ENCODE measurements at regions not wholly inside any gene's neighbourhood (a gene's known extent, or its start where the extent isn't known, plus 50 kb on each side); places are given as distances from the start of the nearest gene placed in this dataset.

DNA sequence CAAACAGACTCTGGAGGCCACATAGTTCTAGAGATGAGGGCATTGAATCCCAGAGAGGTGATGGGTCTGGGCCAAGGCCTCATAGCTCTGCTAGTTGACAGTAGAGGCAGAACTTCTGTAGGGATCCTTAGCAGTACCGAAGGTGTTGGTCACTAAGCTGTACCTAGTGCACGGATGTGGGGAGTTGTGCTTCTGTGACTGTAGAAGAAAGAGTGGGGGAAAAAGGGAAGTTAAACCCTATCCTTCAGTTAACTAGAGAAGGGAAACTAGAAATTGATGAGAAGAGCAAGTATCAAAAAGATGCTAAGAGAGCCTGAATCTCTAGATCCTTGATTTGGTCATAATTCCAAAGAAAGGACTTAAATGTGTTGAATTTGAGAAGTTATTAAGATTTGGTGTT, 186.7 kb downstream of the NFKBIZ start:
- Histone ChIP-seq H3K27ac (replicated peaks) (no peak overlapping the region), H3K4me3 (replicated peaks; ENCODE audit: insufficient read depth, low read length) (no peak overlapping the region), H3K27me3 (ENCODE audit: insufficient read depth, poor library complexity, severe bottlenecking) (no peaks in the 10 kb centered on the region)
- TF ChIP-seq POLR2AphosphoS5 (IDR thresholded peaks at IDR 0.05; ENCODE audit: low read depth) = no peak
- TF ChIP-seq REST (IDR thresholded peaks at IDR 0.05; ENCODE audit: insufficient replicate concordance, low read depth) = no peak
- TF ChIP-seq GABPA (IDR thresholded peaks at IDR 0.05; ENCODE audit: low read depth) = no peak
- TF ChIP-seq SPI1 (IDR thresholded peaks at IDR 0.05; ENCODE audit: borderline replicate concordance, low read depth) = no peak
- TF ChIP-seq, protein P1, sequence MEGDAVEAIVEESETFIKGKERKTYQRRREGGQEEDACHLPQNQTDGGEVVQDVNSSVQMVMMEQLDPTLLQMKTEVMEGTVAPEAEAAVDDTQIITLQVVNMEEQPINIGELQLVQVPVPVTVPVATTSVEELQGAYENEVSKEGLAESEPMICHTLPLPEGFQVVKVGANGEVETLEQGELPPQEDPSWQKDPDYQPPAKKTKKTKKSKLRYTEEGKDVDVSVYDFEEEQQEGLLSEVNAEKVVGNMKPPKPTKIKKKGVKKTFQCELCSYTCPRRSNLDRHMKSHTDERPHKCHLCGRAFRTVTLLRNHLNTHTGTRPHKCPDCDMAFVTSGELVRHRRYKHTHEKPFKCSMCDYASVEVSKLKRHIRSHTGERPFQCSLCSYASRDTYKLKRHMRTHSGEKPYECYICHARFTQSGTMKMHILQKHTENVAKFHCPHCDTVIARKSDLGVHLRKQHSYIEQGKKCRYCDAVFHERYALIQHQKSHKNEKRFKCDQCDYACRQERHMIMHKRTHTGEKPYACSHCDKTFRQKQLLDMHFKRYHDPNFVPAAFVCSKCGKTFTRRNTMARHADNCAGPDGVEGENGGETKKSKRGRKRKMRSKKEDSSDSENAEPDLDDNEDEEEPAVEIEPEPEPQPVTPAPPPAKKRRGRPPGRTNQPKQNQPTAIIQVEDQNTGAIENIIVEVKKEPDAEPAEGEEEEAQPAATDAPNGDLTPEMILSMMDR (IDR thresholded peaks at IDR 0.05; ENCODE audit: insufficient read depth, low read length) = no peak
- DNase-seq (ENCODE audit: low read depth in 1 of 2, low spot score in 1 of 2) = no peak

DNA sequence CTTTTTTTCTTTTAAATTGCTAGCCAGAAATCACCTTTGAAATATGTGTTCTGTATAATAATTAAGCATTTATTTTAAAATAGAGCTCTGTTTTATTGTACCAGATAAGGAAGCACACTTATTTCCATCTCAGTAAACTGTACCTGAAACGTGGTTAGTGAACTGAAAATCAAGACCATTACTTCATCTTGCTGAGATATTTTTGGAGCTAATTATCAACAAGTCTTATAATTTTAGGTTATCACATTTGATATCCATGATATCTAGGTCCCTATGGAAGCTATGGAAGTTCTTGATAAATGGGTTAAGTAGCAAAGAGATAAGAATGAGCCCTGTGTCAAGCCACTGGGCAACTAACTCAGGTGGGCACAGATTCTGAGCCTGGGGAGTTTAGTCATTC, 187.2 kb downstream of the NFKBIZ start:
- TF ChIP-seq, protein P1 (IDR thresholded peaks at IDR 0.05; ENCODE audit: insufficient read depth, low read length) = no peak
- TF ChIP-seq SPI1 (IDR thresholded peaks at IDR 0.05; ENCODE audit: borderline replicate concordance, low read depth) = no peak
- no peak for TF ChIP-seq POLR2AphosphoS5 (IDR thresholded peaks at IDR 0.05; ENCODE audit: low read depth)
- no peak for TF ChIP-seq GABPA (IDR thresholded peaks at IDR 0.05; ENCODE audit: low read depth)
- no peak for TF ChIP-seq REST (IDR thresholded peaks at IDR 0.05; ENCODE audit: insufficient replicate concordance, low read depth)
- Histone ChIP-seq H3K27ac (replicated peaks) (no peak overlapping the region), H3K4me3 (replicated peaks; ENCODE audit: insufficient read depth, low read length) (no peak overlapping the region)

DNA sequence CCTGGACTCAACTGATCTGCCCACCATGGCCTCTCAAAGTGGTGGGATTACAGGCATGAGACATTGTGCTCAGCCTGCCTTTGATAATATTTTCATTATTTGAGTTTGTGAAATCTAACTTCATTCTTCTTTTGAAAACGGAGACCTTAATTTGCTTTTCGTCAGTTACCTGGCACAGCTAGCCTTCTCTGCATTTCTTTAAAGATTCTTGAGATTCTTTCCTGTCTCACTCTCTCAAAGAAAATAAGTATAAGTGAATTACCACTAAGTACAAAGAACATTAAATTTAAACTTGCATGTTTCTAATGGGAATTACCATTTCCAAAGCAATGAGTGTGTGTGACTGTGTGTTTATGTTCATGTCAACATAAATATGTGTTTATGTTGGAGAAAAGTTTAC, 187.9 kb downstream of the NFKBIZ start:
- Histone ChIP-seq H3K27ac (replicated peaks) (no peak overlapping the region), H3K4me3 (replicated peaks; ENCODE audit: insufficient read depth, low read length) (no peak overlapping the region), H3K27me3 (ENCODE audit: insufficient read depth, poor library complexity, severe bottlenecking) (no peaks in the 10 kb centered on the region)
- no peak for TF ChIP-seq SPI1 (IDR thresholded peaks at IDR 0.05; ENCODE audit: borderline replicate concordance, low read depth)
- TF ChIP-seq REST (IDR thresholded peaks at IDR 0.05; ENCODE audit: insufficient replicate concordance, low read depth) = no peak
- TF ChIP-seq GABPA (IDR thresholded peaks at IDR 0.05; ENCODE audit: low read depth) = no peak
- TF ChIP-seq, protein P1 (IDR thresholded peaks at IDR 0.05; ENCODE audit: insufficient read depth, low read length) = no peak
- TF ChIP-seq POLR2AphosphoS5 (IDR thresholded peaks at IDR 0.05; ENCODE audit: low read depth) = no peak
- no peak for DNase-seq (ENCODE audit: low read depth in 1 of 2, low spot score in 1 of 2)

More for the DNA sequence above, 187.2 kb downstream of the NFKBIZ start:
- H3K27me3 ChIP-seq (ENCODE audit: insufficient read depth, poor library complexity, severe bottlenecking) = no peaks in the 10 kb centered on the region
- no peak for DNase-seq (ENCODE audit: low read depth in 1 of 2, low spot score in 1 of 2)

All from HL-60 (cell line).